ENCODE measurements at regions not wholly inside any gene's neighbourhood (a gene's known extent, or its start where the extent isn't known, plus 50 kb on each side); places are given as distances from the start of the nearest gene placed in this dataset.

- peaks cover 5% of the 10 kb centered on the region for H3K4me1 ChIP-seq (ENCODE audit: control insufficient read depth, insufficient read depth, low read length)
- no peaks in the 10 kb centered on the region for H3K9me3 ChIP-seq (ENCODE audit: control insufficient read depth, low read length)
- H3K36me3 ChIP-seq (ENCODE audit: control insufficient read depth, insufficient read depth, low read length): no peaks in the 10 kb centered on the region
- H3K27me3 ChIP-seq (ENCODE audit: control insufficient read depth, insufficient read depth, low read length): no peaks in the 10 kb centered on the region
- no peak overlapping the region for H3K4me3 ChIP-seq (ENCODE audit: low read length)
- H3K9ac ChIP-seq (ENCODE audit: low read length): no peak overlapping the region
Observed at GRCh38 chr4:157983300-157983699, 189.5 kb downstream of the GASK1B start.

- Histone ChIP-seq H3K27me3 (ENCODE audit: control insufficient read depth, insufficient read depth, low read length) (no peaks in the 10 kb centered on the region), H3K9ac (ENCODE audit: low read length) (no peak overlapping the region), H3K4me1 (ENCODE audit: control insufficient read depth, insufficient read depth, low read length) (peaks cover 5% of the 10 kb centered on the region), H3K4me3 (ENCODE audit: low read length) (no peak overlapping the region), H3K36me3 (ENCODE audit: control insufficient read depth, insufficient read depth, low read length) (no peaks in the 10 kb centered on the region), H3K9me3 (ENCODE audit: control insufficient read depth, low read length) (no peaks in the 10 kb centered on the region)
Observed at GRCh38 chr4:157980158-157980557, 192.7 kb downstream of the GASK1B start.

- Histone ChIP-seq H3K9me3 (ENCODE audit: control insufficient read depth, low read length) (no peaks in the 10 kb centered on the region), H3K9ac (ENCODE audit: low read length) (no peak overlapping the region), H3K27me3 (ENCODE audit: control insufficient read depth, insufficient read depth, low read length) (no peaks in the 10 kb centered on the region), H3K4me1 (ENCODE audit: control insufficient read depth, insufficient read depth, low read length) (peaks cover 5% of the 10 kb centered on the region), H3K36me3 (ENCODE audit: control insufficient read depth, insufficient read depth, low read length) (no peaks in the 10 kb centered on the region), H3K4me3 (ENCODE audit: low read length) (no peak overlapping the region)
Observed at GRCh38 chr4:157978680-157979361, 194.0 kb downstream of the GASK1B start.

GRCh38 chr4:157977086-157977485 lies 195.7 kb downstream of the GASK1B start:
- Histone ChIP-seq H3K27me3 (ENCODE audit: control insufficient read depth, insufficient read depth, low read length) (no peaks in the 10 kb centered on the region), H3K4me3 (ENCODE audit: low read length) (no peak overlapping the region), H3K4me1 (ENCODE audit: control insufficient read depth, insufficient read depth, low read length) (peaks cover 11% of the 10 kb centered on the region), H3K9me3 (ENCODE audit: control insufficient read depth, low read length) (no peaks in the 10 kb centered on the region), H3K36me3 (ENCODE audit: control insufficient read depth, insufficient read depth, low read length) (no peaks in the 10 kb centered on the region), H3K9ac (ENCODE audit: low read length) (no peak overlapping the region)

DNA sequence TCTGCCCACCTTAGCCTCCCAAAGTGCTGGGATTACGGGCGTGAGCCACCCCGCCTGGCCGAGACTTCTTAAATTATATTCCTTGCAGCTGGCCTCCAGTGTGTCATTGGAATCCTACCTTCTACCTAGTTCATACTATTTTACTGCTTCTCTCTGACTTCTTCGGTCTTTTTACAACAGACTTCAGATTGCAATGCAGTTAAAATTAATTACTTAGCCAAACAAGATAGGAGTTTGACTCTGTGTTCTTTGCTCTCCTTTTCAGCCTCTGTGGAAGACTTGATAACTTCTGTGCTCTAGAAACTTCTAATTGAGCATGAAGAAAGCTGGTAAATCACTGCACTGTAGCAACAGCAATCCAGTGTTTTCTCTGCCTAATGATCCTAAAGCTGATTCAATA lies 199.5 kb downstream of the GASK1B start:
- Histone ChIP-seq H3K27me3 (ENCODE audit: control insufficient read depth, insufficient read depth, low read length) (no peaks in the 10 kb centered on the region), H3K9me3 (ENCODE audit: control insufficient read depth, low read length) (no peaks in the 10 kb centered on the region), H3K4me3 (ENCODE audit: low read length) (no peak overlapping the region)

DNA sequence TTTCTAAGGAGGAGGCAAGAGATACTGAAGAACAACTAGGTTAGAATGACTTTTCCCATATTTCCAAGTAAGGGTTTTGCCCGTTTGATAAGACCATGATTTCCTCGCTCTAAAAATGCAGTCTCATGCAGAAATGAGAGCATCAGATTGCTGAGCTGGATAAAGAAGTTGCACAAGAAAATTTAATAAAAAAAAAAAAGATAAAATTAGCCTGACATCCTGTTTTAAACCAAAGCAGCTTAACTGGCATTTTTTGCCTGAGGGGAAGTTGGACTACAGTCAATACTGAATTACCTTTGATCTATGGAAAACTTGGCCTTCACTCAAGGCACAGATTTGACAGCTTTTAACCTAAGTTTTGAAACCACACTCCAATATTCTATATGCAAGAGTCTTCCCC lies 208.4 kb downstream of the GASK1B start:
- H3K4me1 ChIP-seq (ENCODE audit: control insufficient read depth, insufficient read depth, low read length): no peaks in the 10 kb centered on the region
- no peak overlapping the region for H3K4me3 ChIP-seq (ENCODE audit: low read length)
- no peaks in the 10 kb centered on the region for H3K27me3 ChIP-seq (ENCODE audit: control insufficient read depth, insufficient read depth, low read length)
- no peaks in the 10 kb centered on the region for H3K36me3 ChIP-seq (ENCODE audit: control insufficient read depth, insufficient read depth, low read length)
- no peaks in the 10 kb centered on the region for H3K9me3 ChIP-seq (ENCODE audit: control insufficient read depth, low read length)
- H3K9ac ChIP-seq (ENCODE audit: low read length): no peak overlapping the region

More for the DNA sequence above, 199.5 kb downstream of the GASK1B start:
- Histone ChIP-seq H3K9ac (ENCODE audit: low read length) (no peak overlapping the region), H3K4me1 (ENCODE audit: control insufficient read depth, insufficient read depth, low read length) (peaks cover 6% of the 10 kb centered on the region), H3K36me3 (ENCODE audit: control insufficient read depth, insufficient read depth, low read length) (no peaks in the 10 kb centered on the region)

GRCh38 chr4:157961229-157961990 lies 211.4 kb downstream of the GASK1B start:
- no peak overlapping the region for H3K9ac ChIP-seq (ENCODE audit: low read length)
- no peaks in the 10 kb centered on the region for H3K27me3 ChIP-seq (ENCODE audit: control insufficient read depth, insufficient read depth, low read length)
- H3K4me1 ChIP-seq (ENCODE audit: control insufficient read depth, insufficient read depth, low read length): no peaks in the 10 kb centered on the region
- H3K36me3 ChIP-seq (ENCODE audit: control insufficient read depth, insufficient read depth, low read length): no peaks in the 10 kb centered on the region
- H3K4me3 ChIP-seq (ENCODE audit: low read length): no peak overlapping the region
- no peaks in the 10 kb centered on the region for H3K9me3 ChIP-seq (ENCODE audit: control insufficient read depth, low read length)

GRCh38 chr4:157957905-157958304 lies 214.9 kb downstream of the GASK1B start:
- Histone ChIP-seq H3K27me3 (ENCODE audit: control insufficient read depth, insufficient read depth, low read length) (no peaks in the 10 kb centered on the region), H3K9ac (ENCODE audit: low read length) (no peak overlapping the region), H3K9me3 (ENCODE audit: control insufficient read depth, low read length) (no peaks in the 10 kb centered on the region), H3K36me3 (ENCODE audit: control insufficient read depth, insufficient read depth, low read length) (no peaks in the 10 kb centered on the region), H3K4me1 (ENCODE audit: control insufficient read depth, insufficient read depth, low read length) (no peaks in the 10 kb centered on the region), H3K4me3 (ENCODE audit: low read length) (no peak overlapping the region)

DNA sequence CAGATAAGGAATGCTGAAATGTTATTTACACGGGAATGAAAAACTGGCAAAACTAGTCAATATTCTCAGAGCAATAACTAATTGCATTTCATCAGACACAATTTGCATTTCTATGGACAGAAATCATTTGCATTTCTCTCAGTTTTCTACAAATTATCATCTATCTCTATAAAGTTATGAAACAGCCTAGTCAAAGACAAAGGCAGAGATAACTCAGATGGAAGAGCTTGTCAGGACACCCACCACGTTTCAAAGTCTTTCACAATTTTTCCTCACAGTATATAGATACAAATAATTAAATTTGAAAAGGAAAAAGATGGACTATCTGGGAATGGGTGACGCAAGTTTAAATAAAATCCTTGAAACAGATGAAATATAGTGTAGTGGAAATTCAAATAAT lies 230.8 kb downstream of the GASK1B start:
- H3K4me1 ChIP-seq (ENCODE audit: control insufficient read depth, insufficient read depth, low read length): no peaks in the 10 kb centered on the region
- H3K27me3 ChIP-seq (ENCODE audit: control insufficient read depth, insufficient read depth, low read length): no peaks in the 10 kb centered on the region
- H3K9me3 ChIP-seq (ENCODE audit: control insufficient read depth, low read length): no peaks in the 10 kb centered on the region
- no peak overlapping the region for H3K9ac ChIP-seq (ENCODE audit: low read length)
- no peaks in the 10 kb centered on the region for H3K36me3 ChIP-seq (ENCODE audit: control insufficient read depth, insufficient read depth, low read length)
- no peak overlapping the region for H3K4me3 ChIP-seq (ENCODE audit: low read length)

DNA sequence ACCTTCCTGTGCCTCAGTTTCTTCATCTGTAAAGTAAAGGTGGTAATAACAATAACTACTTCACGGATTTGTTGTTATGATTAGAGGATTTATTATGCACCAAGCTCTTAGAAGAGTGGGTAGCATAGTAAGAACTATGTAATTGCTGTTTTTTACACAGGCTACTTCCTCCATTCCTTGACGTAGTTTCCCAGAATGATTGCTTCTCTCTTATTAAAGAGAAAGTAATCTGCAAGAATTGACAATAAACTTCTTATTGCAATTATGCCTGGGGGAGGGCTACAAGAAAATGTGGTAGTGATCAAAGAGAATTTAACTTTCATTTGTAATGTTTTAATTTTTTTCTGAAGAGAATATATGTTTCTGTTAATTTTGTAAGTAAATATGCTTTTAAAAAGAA lies 238.7 kb downstream of the GASK1B start:
- no peaks in the 10 kb centered on the region for H3K4me1 ChIP-seq (ENCODE audit: control insufficient read depth, insufficient read depth, low read length)
- no peak overlapping the region for H3K4me3 ChIP-seq (ENCODE audit: low read length)
- no peak overlapping the region for H3K9ac ChIP-seq (ENCODE audit: low read length)
- no peaks in the 10 kb centered on the region for H3K27me3 ChIP-seq (ENCODE audit: control insufficient read depth, insufficient read depth, low read length)
- no peaks in the 10 kb centered on the region for H3K9me3 ChIP-seq (ENCODE audit: control insufficient read depth, low read length)
- H3K36me3 ChIP-seq (ENCODE audit: control insufficient read depth, insufficient read depth, low read length): no peaks in the 10 kb centered on the region

DNA sequence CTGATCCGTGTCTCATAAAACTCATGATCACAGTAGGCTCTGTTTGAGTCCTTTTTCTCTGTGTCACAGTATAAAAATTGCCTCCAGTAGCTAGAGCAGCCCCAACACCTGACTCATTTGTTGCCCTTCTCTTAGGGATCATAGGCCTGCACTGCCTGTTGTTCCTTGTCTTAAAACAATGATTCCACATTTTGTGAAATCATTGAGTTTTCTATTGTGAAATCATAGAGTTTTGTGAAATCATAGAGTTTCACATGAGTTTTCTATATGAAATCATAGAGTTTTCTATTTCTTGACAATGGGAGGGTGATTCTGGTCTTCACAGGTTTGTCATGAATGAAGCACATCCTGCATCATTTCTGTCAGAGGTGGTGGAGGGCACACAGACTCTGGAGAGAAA lies 239.9 kb downstream of the GASK1B start:
- no peak overlapping the region for H3K9ac ChIP-seq (ENCODE audit: low read length)
- no peaks in the 10 kb centered on the region for H3K4me1 ChIP-seq (ENCODE audit: control insufficient read depth, insufficient read depth, low read length)
- H3K36me3 ChIP-seq (ENCODE audit: control insufficient read depth, insufficient read depth, low read length): no peaks in the 10 kb centered on the region
- no peaks in the 10 kb centered on the region for H3K27me3 ChIP-seq (ENCODE audit: control insufficient read depth, insufficient read depth, low read length)
- no peaks in the 10 kb centered on the region for H3K9me3 ChIP-seq (ENCODE audit: control insufficient read depth, low read length)
- no peak overlapping the region for H3K4me3 ChIP-seq (ENCODE audit: low read length)

- no peak overlapping the region for H3K4me3 ChIP-seq (ENCODE audit: low read length)
Observed at GRCh38 chr4:157929486-157929885, 243.3 kb downstream of the GASK1B start.

More at GRCh38 chr4:157929486-157929885, 243.3 kb downstream of the GASK1B start:
- H3K36me3 ChIP-seq (ENCODE audit: control insufficient read depth, insufficient read depth, low read length): no peaks in the 10 kb centered on the region
- no peak overlapping the region for H3K9ac ChIP-seq (ENCODE audit: low read length)
- H3K27me3 ChIP-seq (ENCODE audit: control insufficient read depth, insufficient read depth, low read length): no peaks in the 10 kb centered on the region
- no peaks in the 10 kb centered on the region for H3K9me3 ChIP-seq (ENCODE audit: control insufficient read depth, low read length)
- no peaks in the 10 kb centered on the region for H3K4me1 ChIP-seq (ENCODE audit: control insufficient read depth, insufficient read depth, low read length)

Data from mucosa of stomach (tissue), 1 donor.